Natural killer cell (primary cell): ENCODE measurements at regions not wholly inside any gene's neighbourhood (a gene's known extent, or its start where the extent isn't known, plus 50 kb on each side); places are given as distances from the start of the nearest gene placed in this dataset.

ENCODE experiments used
- ATAC-seq, 3 donors: fragments of 150-1000 bp in 2 of 3; fragments of 200-7000 bp in 1 of 3; cut with Tn5 transposase; 1 replicate in 1 of 3; 2 replicates in 2 of 3; pipeline ENCODE4 v1.10.0; 2021; ENCODE audit warnings: mild to moderate bottlenecking in 2 of 3, moderate library complexity in 2 of 3
- DNase-seq, 2 donors: peaks; one replicate each; pipeline versions ENCODE4 v3.0.0 to v3.0.0-alpha.2; 2013 to 2021; ENCODE audit warnings: mixed read lengths in 1 of 2
- H3K27ac ChIP-seq: one replicate; pipeline ENCODE4 v1.5.1; 2013; ENCODE audit warnings: mild to moderate bottlenecking, low read length
- H3K27me3 ChIP-seq: one replicate; pipeline ENCODE4 v1.6.1; 2013; ENCODE audit warnings: low read length; ENCODE audit not compliant: control insufficient read depth, insufficient read depth
- H3K36me3 ChIP-seq: one replicate; pipeline ENCODE4 v1.6.1; 2013; ENCODE audit warnings: low read length; ENCODE audit not compliant: control insufficient read depth, insufficient read depth
- H3K4me1 ChIP-seq: one replicate; pipeline ENCODE4 v1.6.1; 2013; ENCODE audit warnings: low read length; ENCODE audit not compliant: control insufficient read depth, insufficient read depth
- H3K4me3 ChIP-seq: one replicate; pipeline ENCODE4 v1.5.1; 2013; ENCODE audit warnings: low read length
- H3K9me3 ChIP-seq: one replicate; pipeline ENCODE4 v1.6.1; 2013; ENCODE audit warnings: low read length; ENCODE audit not compliant: control insufficient read depth, insufficient read depth
- H3K27ac Mint-ChIP-seq, 2 donors: one replicate each; pipeline ENCODE4 v1.8.0; 2022; ENCODE audit warnings: mild to moderate bottlenecking in 2 of 2, mixed read lengths in 2 of 2, moderate library complexity in 1 of 2
- H3K27me3 Mint-ChIP-seq, 2 donors: one replicate each; pipeline ENCODE4 v1.8.0; 2022; ENCODE audit warnings: low read depth in 2 of 2, mixed read lengths in 2 of 2
- H3K36me3 Mint-ChIP-seq: one replicate; pipeline ENCODE4 v1.8.0; 2022; ENCODE audit warnings: mixed read lengths
- H3K4me1 Mint-ChIP-seq, 2 donors: one replicate each; pipeline ENCODE4 v1.8.0; 2022; ENCODE audit warnings: mixed read lengths in 2 of 2
- H3K4me3 Mint-ChIP-seq: one replicate; pipeline ENCODE4 v1.8.0; 2022; ENCODE audit warnings: mild to moderate bottlenecking, moderate library complexity, mixed read lengths
- H3K9me3 Mint-ChIP-seq, 2 donors: one replicate each; pipeline ENCODE4 v1.8.0; 2022; ENCODE audit warnings: mixed read lengths in 2 of 2
- WGBS: methylation state at CpG from one replicate; pipeline ENCODE4 v1.1.7; 2013; ENCODE audit warnings: missing lambda C conversion rate; ENCODE audit not compliant: insufficient coverage; 5-methylcytosine and 5-hydroxymethylcytosine counted together
- intact Hi-C: fragments of 100-400 bp; cut with micrococcal nuclease; formaldehyde crosslinking; loops from one replicate; pipeline ENCODE4 v1.14.2; 2022
- TF ChIP-seq, protein P1 (sequence below): fragments of 200-600 bp; IDR thresholded peaks from one replicate; pipeline ENCODE4 v1.8.0; 2022; ENCODE audit warnings: antibody characterized with exemption

DNA sequence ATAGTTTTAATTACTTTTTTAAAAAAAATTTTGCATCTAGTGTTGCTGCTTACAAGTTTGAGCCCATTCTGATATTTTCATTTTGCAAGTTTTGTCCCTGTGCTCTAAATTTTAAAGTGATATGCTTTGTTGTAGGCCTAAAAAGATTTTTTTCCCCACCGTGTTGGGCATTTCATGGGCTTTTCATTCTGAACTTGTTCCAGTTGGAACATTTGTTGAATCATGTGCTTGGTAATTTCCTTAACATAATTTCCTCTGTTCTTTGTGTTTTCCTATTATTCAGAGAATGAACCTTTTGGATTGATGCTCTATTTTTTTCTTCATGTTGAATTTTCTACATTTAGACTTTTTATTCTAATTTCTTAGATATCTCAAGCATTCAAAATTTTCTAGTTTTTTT is 206.4 kb upstream of the SPRY2 start:
- no peak overlapping the region for H3K4me3 ChIP-seq
- no peaks in the 10 kb centered on the region for H3K36me3 ChIP-seq
- Mint-ChIP-seq H3K4me1 (peaks cover 0 to 4% of the 10 kb centered on the region in 2 donors), H3K27me3 (no peaks in the 10 kb centered on the region), H3K27ac (no peak overlapping the region), H3K9me3 (peaks cover 0 to 3% of the 10 kb centered on the region in 2 donors), H3K4me3 (no peak overlapping the region), H3K36me3 (no peaks in the 10 kb centered on the region)
- TF ChIP-seq, protein P1, sequence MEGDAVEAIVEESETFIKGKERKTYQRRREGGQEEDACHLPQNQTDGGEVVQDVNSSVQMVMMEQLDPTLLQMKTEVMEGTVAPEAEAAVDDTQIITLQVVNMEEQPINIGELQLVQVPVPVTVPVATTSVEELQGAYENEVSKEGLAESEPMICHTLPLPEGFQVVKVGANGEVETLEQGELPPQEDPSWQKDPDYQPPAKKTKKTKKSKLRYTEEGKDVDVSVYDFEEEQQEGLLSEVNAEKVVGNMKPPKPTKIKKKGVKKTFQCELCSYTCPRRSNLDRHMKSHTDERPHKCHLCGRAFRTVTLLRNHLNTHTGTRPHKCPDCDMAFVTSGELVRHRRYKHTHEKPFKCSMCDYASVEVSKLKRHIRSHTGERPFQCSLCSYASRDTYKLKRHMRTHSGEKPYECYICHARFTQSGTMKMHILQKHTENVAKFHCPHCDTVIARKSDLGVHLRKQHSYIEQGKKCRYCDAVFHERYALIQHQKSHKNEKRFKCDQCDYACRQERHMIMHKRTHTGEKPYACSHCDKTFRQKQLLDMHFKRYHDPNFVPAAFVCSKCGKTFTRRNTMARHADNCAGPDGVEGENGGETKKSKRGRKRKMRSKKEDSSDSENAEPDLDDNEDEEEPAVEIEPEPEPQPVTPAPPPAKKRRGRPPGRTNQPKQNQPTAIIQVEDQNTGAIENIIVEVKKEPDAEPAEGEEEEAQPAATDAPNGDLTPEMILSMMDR, result no peak
- no peak overlapping the region for H3K27ac ChIP-seq
- H3K9me3 ChIP-seq, result no peaks in the 10 kb centered on the region
- no peak for DNase-seq
- 86% methylated on average over 1 of the region's 1 CpG for WGBS
- intact Hi-C loops, result no loop called here
- H3K27me3 ChIP-seq, result no peaks in the 10 kb centered on the region
- no peak for ATAC-seq
- H3K4me1 ChIP-seq, result no peaks in the 10 kb centered on the region

DNA sequence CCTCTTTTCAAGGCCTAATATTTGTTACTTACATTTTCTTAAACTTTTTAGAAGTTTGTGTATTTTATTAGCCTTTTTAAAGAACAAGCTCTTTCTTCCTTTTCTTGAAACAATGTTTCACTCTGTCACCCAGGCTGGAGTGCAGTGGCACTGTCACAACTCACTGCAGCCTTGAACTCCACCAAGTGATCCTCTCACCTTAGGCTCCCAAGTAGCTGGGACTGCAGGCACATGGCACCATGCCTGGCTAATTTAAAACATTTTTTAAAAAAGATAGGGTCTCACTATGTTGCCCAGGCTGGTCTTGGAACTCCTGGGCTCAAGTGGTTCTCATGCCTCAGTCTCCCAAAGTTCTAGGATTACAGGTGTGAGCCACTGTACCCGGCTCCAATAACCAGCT is 192.2 kb upstream of the SPRY2 start:
- Histone ChIP-seq H3K4me1 (no peaks in the 10 kb centered on the region), H3K36me3 (no peaks in the 10 kb centered on the region), H3K27me3 (no peaks in the 10 kb centered on the region), H3K4me3 (no peak overlapping the region), H3K27ac (no peak overlapping the region), H3K9me3 (no peaks in the 10 kb centered on the region)
- Mint-ChIP-seq H3K4me3 (no peak overlapping the region), H3K9me3 (no peaks in the 10 kb centered on the region), H3K27me3 (no peaks in the 10 kb centered on the region), H3K4me1 (peaks cover 6 to 7% of the 10 kb centered on the region in 2 donors), H3K36me3 (peaks cover 17% of the 10 kb centered on the region), H3K27ac (no peak overlapping the region)
- ATAC-seq (no peak), DNase-seq (no peak)
- WGBS, result no CpG with 5 or more reads among the region's 1 CpG
- TF ChIP-seq, protein P1, result no peak
- intact Hi-C loops, result no loop called here

GRCh38 chr13:80530902-80531301 is 190.0 kb upstream of the SPRY2 start:
- no peak overlapping the region for H3K4me3 ChIP-seq
- H3K27ac ChIP-seq, result no peak overlapping the region
- intact Hi-C loops, result no loop called here
- H3K27me3 ChIP-seq, result no peaks in the 10 kb centered on the region
- H3K9me3 ChIP-seq, result no peaks in the 10 kb centered on the region
- H3K27me3 Mint-ChIP-seq, result no peaks in the 10 kb centered on the region
- H3K9me3 Mint-ChIP-seq, result no peaks in the 10 kb centered on the region
- 100% methylated on average over 1 of the region's 1 CpG for WGBS
- H3K36me3 Mint-ChIP-seq, result peaks cover 17% of the 10 kb centered on the region
- no peaks in the 10 kb centered on the region for H3K36me3 ChIP-seq
- H3K4me3 Mint-ChIP-seq, result no peak overlapping the region
- DNase-seq (no peak), ATAC-seq (no peak)
- no peaks in the 10 kb centered on the region for H3K4me1 ChIP-seq
- TF ChIP-seq, protein P1, result no peak
- no peak overlapping the region for H3K27ac Mint-ChIP-seq
- peaks cover 6 to 17% of the 10 kb centered on the region in 2 donors for H3K4me1 Mint-ChIP-seq

GRCh38 chr13:80530191-80530590 is 189.3 kb upstream of the SPRY2 start:
- H3K4me3 ChIP-seq, result no peak overlapping the region
- H3K36me3 ChIP-seq, result no peaks in the 10 kb centered on the region
- no peaks in the 10 kb centered on the region for H3K27me3 ChIP-seq
- H3K9me3 Mint-ChIP-seq, result no peaks in the 10 kb centered on the region
- H3K36me3 Mint-ChIP-seq, result peaks cover 17% of the 10 kb centered on the region
- no peaks in the 10 kb centered on the region for H3K27me3 Mint-ChIP-seq
- no peak overlapping the region for H3K27ac Mint-ChIP-seq
- H3K27ac ChIP-seq, result no peak overlapping the region
- TF ChIP-seq, protein P1, result no peak
- intact Hi-C loops, result no loop called here
- no peak for ATAC-seq
- no peak for DNase-seq
- H3K9me3 ChIP-seq, result no peaks in the 10 kb centered on the region
- H3K4me1 Mint-ChIP-seq, result peaks cover 6 to 17% of the 10 kb centered on the region in 2 donors
- H3K4me1 ChIP-seq, result no peaks in the 10 kb centered on the region
- 94% methylated on average over 3 of the region's 4 CpGs for WGBS
- H3K4me3 Mint-ChIP-seq, result no peak overlapping the region
